Neural progenitor cell (in vitro differentiated cells): ENCODE measurements at regions not wholly inside any gene's neighbourhood (a gene's known extent, or its start where the extent isn't known, plus 50 kb on each side); places are given as distances from the start of the nearest gene placed in this dataset.
"Not testable (repeated sequence)": the region's sequence is repeated elsewhere in the genome, so short reads cannot be mapped to it uniquely, and the experiment has no call there.

ENCODE experiments used
- DNase-seq: peaks from one replicate; pipeline ENCODE4 v3.0.0-alpha.2; 2016; ENCODE audit warnings: low spot score
- H2AFZ ChIP-seq: fragments of 200-600 bp; sonication (generic); replicated peaks from 2 replicates; pipeline ENCODE4 v1.6.1; 2016; ENCODE audit warnings: antibody characterized with exemption
- H3F3A ChIP-seq: fragments of 200-600 bp; sonication (generic); 2 replicates; pipeline ENCODE4 v1.6.1; 2016; ENCODE audit warnings: antibody characterized with exemption, low read depth
- H3K27ac ChIP-seq: fragments of 200-600 bp; sonication (generic); 2 replicates; pipeline ENCODE4 v1.5.1; 2016; ENCODE audit warnings: mild to moderate bottlenecking
- H3K27me3 ChIP-seq: fragments of 200-600 bp; sonication (generic); 2 replicates; pipeline ENCODE4 v1.6.1; 2016; ENCODE audit warnings: mild to moderate bottlenecking, moderate library complexity
- H3K36me3 ChIP-seq: fragments of 200-600 bp; sonication (generic); 2 replicates; pipeline ENCODE4 v1.5.1; 2016
- H3K4me1 ChIP-seq: fragments of 200-600 bp; sonication (generic); 2 replicates; pipeline ENCODE4 v1.6.1; 2016; ENCODE audit warnings: mixed run types
- H3K4me2 ChIP-seq: fragments of 200-600 bp; sonication (generic); 2 replicates; pipeline ENCODE4 v1.6.1; 2016
- H3K4me3 ChIP-seq: fragments of 200-600 bp; sonication (generic); 2 replicates; pipeline ENCODE4 v1.5.1; 2016
- H3K79me2 ChIP-seq: fragments of 200-600 bp; sonication (generic); 2 replicates; pipeline ENCODE4 v1.6.1; 2016; ENCODE audit warnings: low read depth
- H3K9ac ChIP-seq: fragments of 200-600 bp; sonication (generic); 2 replicates; pipeline ENCODE4 v1.6.1; 2016
- H3K9me3 ChIP-seq: fragments of 200-600 bp; sonication (generic); 2 replicates; pipeline ENCODE4 v1.5.1; 2016; ENCODE audit warnings: low read depth
- H4K20me1 ChIP-seq: fragments of 200-600 bp; sonication (generic); 2 replicates; pipeline ENCODE4 v1.6.1; 2016; ENCODE audit warnings: low read depth
- H3K27ac Mint-ChIP-seq: 3 replicates; pipeline ENCODE4 v1.8.0; 2021; ENCODE audit warnings: mixed read lengths
- H3K27me3 Mint-ChIP-seq: 2 replicates; pipeline ENCODE4 v1.8.0; 2022; ENCODE audit warnings: low read depth, mild to moderate bottlenecking, inconsistent platforms, moderate library complexity, mixed read lengths; ENCODE audit not compliant: insufficient read depth
- H3K36me3 Mint-ChIP-seq: 3 replicates; pipeline ENCODE4 v1.8.0; 2021; ENCODE audit warnings: mixed read lengths
- H3K4me1 Mint-ChIP-seq: 3 replicates; pipeline ENCODE4 v1.8.0; 2021; ENCODE audit warnings: mixed read lengths
- H3K4me3 Mint-ChIP-seq: 3 replicates; pipeline ENCODE4 v1.8.0; 2021; ENCODE audit warnings: mild to moderate bottlenecking, moderate library complexity, mixed read lengths
- H3K9me3 Mint-ChIP-seq: 3 replicates; pipeline ENCODE4 v1.8.0; 2020; ENCODE audit warnings: mixed read lengths
- EZH2 ChIP-seq: fragments of 200-600 bp; sonication (generic); IDR thresholded peaks from 2 replicates; pipeline ENCODE4 v1.6.1; 2017; ENCODE audit warnings: antibody characterized with exemption, mild to moderate bottlenecking, moderate library complexity
- EZH2phosphoT487 ChIP-seq: fragments of 200-600 bp; sonication (generic); IDR thresholded peaks from 2 replicates; pipeline ENCODE4 v1.6.1; 2017; ENCODE audit warnings: antibody characterized with exemption
- TF ChIP-seq, protein P1 (sequence below): fragments of 200-600 bp; sonication (generic); IDR thresholded peaks from 2 replicates; pipeline ENCODE4 v1.5.1; 2017; ENCODE audit warnings: antibody characterized with exemption, mild to moderate bottlenecking

GRCh38 chr6:85236636-85237035 lies 213.2 kb upstream of the NT5E start:
- Histone ChIP-seq H3K9ac (no peak overlapping the region), H3K4me3 (no peak overlapping the region), H3K9me3 (no peaks in the 10 kb centered on the region), H3K79me2 (no peaks in the 10 kb centered on the region), H3F3A (no peaks in the 10 kb centered on the region), H3K27me3 (no peaks in the 10 kb centered on the region), H4K20me1 (no peaks in the 10 kb centered on the region), H3K36me3 (no peaks in the 10 kb centered on the region), H3K27ac (no peak overlapping the region), H3K4me1 (peaks cover 8% of the 10 kb centered on the region), H3K4me2 (no peak overlapping the region), H2AFZ (no peak overlapping the region)
- TF ChIP-seq EZH2: no peak
- H3K4me3 Mint-ChIP-seq: no peak overlapping the region
- peaks cover 3% of the 10 kb centered on the region for H3K4me1 Mint-ChIP-seq
- no peaks in the 10 kb centered on the region for H3K36me3 Mint-ChIP-seq
- DNase-seq: no peak
- no peak overlapping the region for H3K27ac Mint-ChIP-seq
- H3K9me3 Mint-ChIP-seq: no peaks in the 10 kb centered on the region
- H3K27me3 Mint-ChIP-seq: peaks cover 4% of the 10 kb centered on the region

GRCh38 chr6:85227345-85227744 lies 222.5 kb upstream of the NT5E start:
- H3K36me3 Mint-ChIP-seq, H3K9ac ChIP-seq, H3K36me3 ChIP-seq, H3K4me2 ChIP-seq, H3K27me3 Mint-ChIP-seq, H2AFZ ChIP-seq, H3K27ac ChIP-seq, H4K20me1 ChIP-seq, H3K9me3 Mint-ChIP-seq, H3K27me3 ChIP-seq, H3K4me1 Mint-ChIP-seq, H3F3A ChIP-seq, H3K4me3 ChIP-seq, H3K9me3 ChIP-seq, H3K4me3 Mint-ChIP-seq, H3K79me2 ChIP-seq, H3K27ac Mint-ChIP-seq, H3K4me1 ChIP-seq, DNase-seq: not testable (repeated sequence)

DNA sequence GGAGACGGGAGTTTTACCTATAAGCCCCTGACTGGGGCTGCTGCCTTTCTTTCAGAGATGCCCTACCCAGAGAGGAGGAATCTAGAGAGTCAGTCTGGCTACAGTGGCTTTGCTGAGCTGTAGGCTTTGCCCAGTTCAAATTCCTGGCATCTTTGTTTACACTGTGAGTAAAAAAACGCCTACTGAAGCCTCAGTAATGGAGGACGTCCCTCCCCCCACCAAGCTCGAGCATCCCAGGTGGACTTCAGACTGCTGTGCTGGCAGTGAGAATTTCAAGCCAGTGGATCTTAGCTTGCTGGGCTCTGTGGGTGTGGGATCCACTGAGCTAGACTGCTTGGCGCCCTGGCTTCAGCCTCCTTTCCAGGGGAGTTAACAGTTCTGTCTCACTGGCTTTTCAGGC lies 237.1 kb upstream of the NT5E start:
- not testable (repeated sequence) for H2AFZ ChIP-seq, H3K4me3 ChIP-seq, H3K27ac ChIP-seq, H3K27me3 ChIP-seq, H3F3A ChIP-seq, H3K4me1 ChIP-seq, H3K9ac ChIP-seq, H3K9me3 ChIP-seq, H3K36me3 Mint-ChIP-seq, H4K20me1 ChIP-seq, H3K4me2 ChIP-seq, H3K4me3 Mint-ChIP-seq, DNase-seq, H3K27me3 Mint-ChIP-seq, H3K79me2 ChIP-seq, H3K4me1 Mint-ChIP-seq, H3K27ac Mint-ChIP-seq, H3K36me3 ChIP-seq
- H3K9me3 Mint-ChIP-seq: peaks cover 19% of the 10 kb centered on the region

GRCh38 chr6:85195243-85195642 lies 254.6 kb upstream of the NT5E start:
- Mint-ChIP-seq H3K36me3 (no peaks in the 10 kb centered on the region), H3K9me3 (peaks cover 3% of the 10 kb centered on the region), H3K27ac (no peak overlapping the region), H3K27me3 (no peaks in the 10 kb centered on the region), H3K4me1 (no peaks in the 10 kb centered on the region), H3K4me3 (no peak overlapping the region)
- no peak for DNase-seq
- H3K27ac ChIP-seq: no peak overlapping the region
- H3K27me3 ChIP-seq: no peaks in the 10 kb centered on the region
- H3K9ac ChIP-seq: no peak overlapping the region
- H3K4me2 ChIP-seq: no peak overlapping the region
- H3F3A ChIP-seq: no peaks in the 10 kb centered on the region
- no peak overlapping the region for H2AFZ ChIP-seq
- no peaks in the 10 kb centered on the region for H3K4me1 ChIP-seq
- H3K36me3 ChIP-seq: no peaks in the 10 kb centered on the region
- H4K20me1 ChIP-seq: no peaks in the 10 kb centered on the region
- H3K9me3 ChIP-seq: no peaks in the 10 kb centered on the region
- no peaks in the 10 kb centered on the region for H3K79me2 ChIP-seq
- TF ChIP-seq EZH2 (no peak), EZH2phosphoT487 (no peak)
- TF ChIP-seq, protein P1, sequence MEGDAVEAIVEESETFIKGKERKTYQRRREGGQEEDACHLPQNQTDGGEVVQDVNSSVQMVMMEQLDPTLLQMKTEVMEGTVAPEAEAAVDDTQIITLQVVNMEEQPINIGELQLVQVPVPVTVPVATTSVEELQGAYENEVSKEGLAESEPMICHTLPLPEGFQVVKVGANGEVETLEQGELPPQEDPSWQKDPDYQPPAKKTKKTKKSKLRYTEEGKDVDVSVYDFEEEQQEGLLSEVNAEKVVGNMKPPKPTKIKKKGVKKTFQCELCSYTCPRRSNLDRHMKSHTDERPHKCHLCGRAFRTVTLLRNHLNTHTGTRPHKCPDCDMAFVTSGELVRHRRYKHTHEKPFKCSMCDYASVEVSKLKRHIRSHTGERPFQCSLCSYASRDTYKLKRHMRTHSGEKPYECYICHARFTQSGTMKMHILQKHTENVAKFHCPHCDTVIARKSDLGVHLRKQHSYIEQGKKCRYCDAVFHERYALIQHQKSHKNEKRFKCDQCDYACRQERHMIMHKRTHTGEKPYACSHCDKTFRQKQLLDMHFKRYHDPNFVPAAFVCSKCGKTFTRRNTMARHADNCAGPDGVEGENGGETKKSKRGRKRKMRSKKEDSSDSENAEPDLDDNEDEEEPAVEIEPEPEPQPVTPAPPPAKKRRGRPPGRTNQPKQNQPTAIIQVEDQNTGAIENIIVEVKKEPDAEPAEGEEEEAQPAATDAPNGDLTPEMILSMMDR: no peak
- H3K4me3 ChIP-seq: no peak overlapping the region

- Mint-ChIP-seq H3K36me3 (no peaks in the 10 kb centered on the region), H3K27ac (no peak overlapping the region), H3K27me3 (no peaks in the 10 kb centered on the region), H3K4me1 (no peaks in the 10 kb centered on the region), H3K4me3 (no peak overlapping the region), H3K9me3 (peaks cover 5% of the 10 kb centered on the region)
- Histone ChIP-seq H3K4me3 (no peak overlapping the region), H3K4me1 (no peaks in the 10 kb centered on the region), H3K4me2 (no peak overlapping the region), H3K36me3 (no peaks in the 10 kb centered on the region), H3K27me3 (no peaks in the 10 kb centered on the region), H3K27ac (no peak overlapping the region), H3K79me2 (no peaks in the 10 kb centered on the region), H4K20me1 (no peaks in the 10 kb centered on the region), H3F3A (no peaks in the 10 kb centered on the region), H3K9ac (no peak overlapping the region), H2AFZ (no peak overlapping the region), H3K9me3 (no peaks in the 10 kb centered on the region)
- TF ChIP-seq, protein P1: no peak
- TF ChIP-seq EZH2 (no peak), EZH2phosphoT487 (no peak)
- no peak for DNase-seq
These were observed 256.5 kb upstream of the NT5E start for GRCh38 chr6:85193339-85193738.
